Adipocyte (in vitro differentiated cells): ENCODE measurements at regions not wholly inside any gene's neighbourhood (a gene's known extent, or its start where the extent isn't known, plus 50 kb on each side); places are given as distances from the start of the nearest gene placed in this dataset.
A peak's percentile ranks its signal among the peaks of the same experiment; 100 is the strongest.

Source experiments
- DNase-seq: peaks from one replicate; pipeline ENCODE4 v3.0.0-alpha.2; 2015; ENCODE audit warnings: low read depth
- H3K27me3 ChIP-seq: replicated peaks from 2 replicates; pipeline ENCODE4 v1.7.0; 2013; ENCODE audit warnings: mild to moderate bottlenecking, low read length, moderate library complexity; ENCODE audit not compliant: control insufficient read depth, insufficient read depth
- H3K36me3 ChIP-seq: 2 replicates; pipeline ENCODE4 v1.7.0; 2013; ENCODE audit warnings: low read length, mild to moderate bottlenecking, moderate library complexity; ENCODE audit not compliant: control insufficient read depth, insufficient read depth, severe bottlenecking
- H3K4me1 ChIP-seq: 2 replicates; pipeline ENCODE4 v1.7.0; 2013; ENCODE audit warnings: mild to moderate bottlenecking, low read length, moderate library complexity; ENCODE audit not compliant: control insufficient read depth, insufficient read depth
- H3K4me3 ChIP-seq: 2 replicates; pipeline ENCODE4 v1.7.0; 2013; ENCODE audit warnings: mild to moderate bottlenecking, low read length, moderate library complexity
- H3K9ac ChIP-seq: 2 replicates; pipeline ENCODE4 v1.7.0; 2013; ENCODE audit warnings: mild to moderate bottlenecking, low read length, moderate library complexity
- H3K9me3 ChIP-seq: 2 replicates; pipeline ENCODE4 v1.7.0; 2013; ENCODE audit warnings: mild to moderate bottlenecking, low read length, moderate library complexity; ENCODE audit not compliant: control insufficient read depth

- no peak overlapping the region for H3K4me3 ChIP-seq
- no peaks in the 10 kb centered on the region for H3K27me3 ChIP-seq
- H3K36me3 ChIP-seq: no peaks in the 10 kb centered on the region
- no peaks in the 10 kb centered on the region for H3K9me3 ChIP-seq
- H3K4me1 ChIP-seq: no peaks in the 10 kb centered on the region
- H3K9ac ChIP-seq: no peak overlapping the region
- no peak for DNase-seq
Observed at GRCh38 chr6:2414885-2415547, 169.6 kb upstream of the GMDS start.

DNA sequence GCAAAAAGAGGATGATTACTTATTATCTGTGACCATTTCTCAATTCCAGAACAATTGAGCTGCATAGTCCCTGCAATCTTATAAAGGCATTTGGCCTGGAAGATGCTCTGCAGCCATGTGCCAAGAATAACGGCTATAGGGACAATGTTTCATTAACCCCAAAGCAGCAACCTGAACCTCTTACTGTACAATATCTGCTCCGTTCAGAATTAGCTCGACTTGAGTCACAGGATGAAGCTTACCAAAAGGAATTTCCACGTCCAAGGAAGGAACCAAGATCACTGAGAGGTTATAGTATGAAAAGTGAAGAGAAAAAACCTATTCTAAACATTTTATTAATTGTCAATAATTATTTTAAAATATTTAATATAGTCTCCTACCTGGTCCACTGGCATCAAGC lies 167.3 kb upstream of the GMDS start:
- H3K36me3 ChIP-seq: no peaks in the 10 kb centered on the region
- no peaks in the 10 kb centered on the region for H3K27me3 ChIP-seq
- H3K4me3 ChIP-seq: no peak overlapping the region
- H3K9me3 ChIP-seq: no peaks in the 10 kb centered on the region
- H3K4me1 ChIP-seq: no peaks in the 10 kb centered on the region
- no peak overlapping the region for H3K9ac ChIP-seq
- peak; percentile 62 for DNase-seq

- Histone ChIP-seq H3K36me3 (no peaks in the 10 kb centered on the region), H3K9me3 (no peaks in the 10 kb centered on the region), H3K9ac (no peak overlapping the region), H3K4me1 (no peaks in the 10 kb centered on the region), H3K4me3 (no peak overlapping the region), H3K27me3 (no peaks in the 10 kb centered on the region)
- no peak for DNase-seq
Observed at GRCh38 chr6:2410656-2411380, 165.4 kb upstream of the GMDS start.

GRCh38 chr6:2407525-2407924 lies 162.1 kb upstream of the GMDS start:
- no peaks in the 10 kb centered on the region for H3K9me3 ChIP-seq
- H3K9ac ChIP-seq: no peak overlapping the region
- H3K4me3 ChIP-seq: no peak overlapping the region
- no peak for DNase-seq
- H3K27me3 ChIP-seq: no peaks in the 10 kb centered on the region
- no peaks in the 10 kb centered on the region for H3K4me1 ChIP-seq
- H3K36me3 ChIP-seq: no peaks in the 10 kb centered on the region

DNA sequence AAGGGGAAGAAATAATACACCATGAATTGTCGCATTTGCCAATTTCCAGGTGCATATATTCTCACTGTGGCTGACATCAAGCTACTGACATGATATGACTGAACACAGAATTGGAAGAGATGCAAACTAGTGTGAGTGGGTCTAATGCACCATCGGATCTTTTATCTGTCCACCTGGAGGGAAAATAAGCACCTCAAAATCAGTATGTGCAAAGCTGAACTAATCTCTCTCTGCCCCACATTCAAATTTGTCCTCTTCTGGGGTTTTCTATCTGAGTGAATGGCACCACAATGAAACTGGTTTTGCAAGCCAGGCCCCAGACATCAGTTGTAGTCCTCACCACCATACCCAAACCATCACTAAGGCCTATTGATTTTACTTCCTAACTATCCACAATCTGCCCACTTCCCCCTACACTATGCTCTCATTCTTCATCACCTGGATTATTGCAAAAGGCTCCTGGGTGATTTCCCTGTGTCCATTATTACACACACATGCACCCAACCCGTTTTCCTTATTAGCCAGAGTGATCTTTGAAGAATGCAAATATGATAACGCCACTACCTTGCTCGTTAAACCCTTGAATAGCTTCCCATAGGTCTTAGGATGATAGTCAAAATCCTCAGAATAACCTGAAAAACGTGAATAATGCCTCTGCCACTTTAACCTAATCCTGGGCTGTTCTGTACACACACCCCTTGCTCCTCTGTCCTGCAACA lies 159.0 kb upstream of the GMDS start:
- Histone ChIP-seq H3K36me3 (no peaks in the 10 kb centered on the region), H3K4me3 (no peak overlapping the region), H3K4me1 (no peaks in the 10 kb centered on the region), H3K27me3 (no peaks in the 10 kb centered on the region), H3K9me3 (no peaks in the 10 kb centered on the region), H3K9ac (no peak overlapping the region)
- no peak for DNase-seq

GRCh38 chr6:2403546-2403945 lies 158.1 kb upstream of the GMDS start:
- no peak overlapping the region for H3K4me3 ChIP-seq
- H3K27me3 ChIP-seq: no peaks in the 10 kb centered on the region
- no peaks in the 10 kb centered on the region for H3K4me1 ChIP-seq
- H3K9me3 ChIP-seq: no peaks in the 10 kb centered on the region
- H3K9ac ChIP-seq: no peak overlapping the region
- no peak for DNase-seq
- H3K36me3 ChIP-seq: no peaks in the 10 kb centered on the region

DNA sequence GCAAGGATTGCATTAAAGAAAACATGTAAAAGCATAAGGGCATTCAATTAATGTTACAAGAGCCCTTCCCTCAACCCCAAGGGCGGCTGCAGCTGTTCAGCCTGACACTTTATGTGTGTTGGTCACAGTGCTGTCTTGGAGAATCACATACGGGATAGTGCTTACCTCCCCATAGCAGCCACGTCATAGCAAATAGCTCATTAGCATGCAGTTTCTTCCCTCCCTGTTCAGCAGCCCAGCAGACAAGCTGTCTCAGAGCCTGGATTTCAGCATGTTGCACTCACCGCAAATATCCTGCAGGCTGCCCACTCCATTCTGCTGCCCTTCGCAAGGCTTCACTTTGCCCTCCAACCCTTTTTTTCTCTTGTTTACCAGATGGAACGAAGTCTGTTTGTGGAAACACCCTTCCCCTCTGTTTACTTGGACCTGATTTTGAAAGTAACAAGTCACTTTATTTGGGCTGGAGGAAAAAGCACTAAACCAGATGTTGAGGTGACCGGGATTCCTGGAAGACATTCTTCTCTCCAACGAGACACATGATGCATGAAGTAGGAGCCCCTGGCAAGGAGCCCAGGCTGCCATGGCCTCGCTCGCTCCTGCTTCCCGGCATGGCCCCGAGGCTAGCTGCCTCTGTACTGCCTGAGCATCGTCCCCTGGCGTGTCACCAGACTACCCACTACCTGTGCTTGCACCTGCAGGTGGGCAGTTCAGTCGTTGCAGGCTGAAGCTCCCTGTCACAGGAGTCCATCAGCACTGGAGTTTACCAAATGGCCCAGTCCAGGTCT lies 151.6 kb upstream of the GMDS start:
- H3K27me3 ChIP-seq: no peaks in the 10 kb centered on the region
- no peak overlapping the region for H3K4me3 ChIP-seq
- H3K36me3 ChIP-seq: no peaks in the 10 kb centered on the region
- H3K4me1 ChIP-seq: no peaks in the 10 kb centered on the region
- no peak overlapping the region for H3K9ac ChIP-seq
- H3K9me3 ChIP-seq: no peaks in the 10 kb centered on the region
- DNase-seq: peak; percentile 73

- H3K27me3 ChIP-seq: no peaks in the 10 kb centered on the region
- H3K9ac ChIP-seq: no peak overlapping the region
- H3K4me1 ChIP-seq: no peaks in the 10 kb centered on the region
- no peaks in the 10 kb centered on the region for H3K9me3 ChIP-seq
- no peaks in the 10 kb centered on the region for H3K36me3 ChIP-seq
- no peak overlapping the region for H3K4me3 ChIP-seq
- no peak for DNase-seq
Observed at GRCh38 chr6:2396042-2396657, 150.7 kb upstream of the GMDS start.

DNA sequence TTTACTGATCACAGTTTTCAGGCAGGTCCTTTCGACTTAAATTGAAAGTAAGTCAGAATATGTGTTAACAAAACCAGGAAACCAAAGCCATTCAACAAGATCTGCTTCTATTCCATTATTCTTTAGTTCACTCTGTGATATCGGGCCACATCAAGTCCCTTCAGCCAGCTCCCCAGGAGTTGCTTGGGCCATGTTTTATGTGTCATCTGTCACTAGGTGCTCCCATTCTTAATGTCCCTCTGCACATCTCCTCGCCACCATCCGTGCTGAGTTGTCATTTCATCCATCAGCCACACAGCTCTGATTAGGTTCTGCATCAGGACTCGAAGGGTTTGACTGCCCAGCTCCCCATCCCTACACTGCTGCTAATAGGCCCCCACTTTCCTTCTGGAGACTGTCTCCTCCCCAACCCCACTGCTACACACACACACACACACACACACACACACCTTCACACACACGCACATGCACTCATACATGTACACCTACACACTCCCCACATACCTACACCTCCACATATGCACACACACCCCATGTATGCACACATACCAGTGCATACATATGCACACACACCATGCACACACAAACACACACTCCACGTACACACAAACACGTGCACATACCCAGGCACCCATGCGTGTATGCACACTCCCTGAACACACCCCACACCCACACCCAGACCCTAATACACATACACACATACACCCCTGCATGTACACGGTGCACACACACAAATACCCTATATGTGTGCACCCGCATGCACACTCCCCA lies 143.3 kb upstream of the GMDS start:
- Histone ChIP-seq H3K4me1 (no peaks in the 10 kb centered on the region), H3K4me3 (no peak overlapping the region), H3K36me3 (no peaks in the 10 kb centered on the region), H3K27me3 (no peaks in the 10 kb centered on the region), H3K9me3 (no peaks in the 10 kb centered on the region), H3K9ac (no peak overlapping the region)
- DNase-seq: no peak

DNA sequence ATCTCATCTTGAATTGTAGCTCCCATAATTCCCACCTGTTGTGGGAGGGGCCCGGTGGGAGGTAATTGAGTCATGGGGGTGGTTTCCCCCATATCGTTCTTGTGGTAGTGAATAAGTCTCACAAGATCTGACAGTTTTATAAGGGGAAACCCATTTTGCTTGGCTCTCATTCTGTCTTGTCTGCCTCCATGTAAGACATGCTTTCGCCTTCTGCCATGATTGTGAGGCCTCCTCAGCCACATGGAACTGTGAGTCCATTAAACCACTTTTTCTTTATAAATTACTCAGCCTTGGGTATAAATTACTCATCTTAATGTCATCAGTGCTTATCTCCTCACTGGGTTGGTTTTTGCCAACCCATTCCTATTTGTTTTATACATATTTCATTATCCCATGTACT lies 142.0 kb upstream of the GMDS start:
- H3K27me3 ChIP-seq: no peaks in the 10 kb centered on the region
- no peaks in the 10 kb centered on the region for H3K36me3 ChIP-seq
- no peaks in the 10 kb centered on the region for H3K4me1 ChIP-seq
- no peak for DNase-seq
- no peak overlapping the region for H3K4me3 ChIP-seq
- no peaks in the 10 kb centered on the region for H3K9me3 ChIP-seq
- H3K9ac ChIP-seq: no peak overlapping the region
